Hepatocyte (in vitro differentiated cells): ENCODE measurements at regions not wholly inside any gene's neighbourhood (a gene's known extent, or its start where the extent isn't known, plus 50 kb on each side); places are given as distances from the start of the nearest gene placed in this dataset.
A peak's percentile ranks its signal among the peaks of the same experiment; 100 is the strongest.

Source experiments
- DNase-seq: peaks from one replicate; pipeline ENCODE4 v3.0.0-alpha.2; 2016; ENCODE audit warnings: low spot score
- H2AFZ ChIP-seq: fragments of 200-600 bp; sonication (generic); 2 replicates; pipeline ENCODE4 v1.6.0; 2016; ENCODE audit warnings: antibody characterized with exemption, mild to moderate bottlenecking
- H3K27ac ChIP-seq: fragments of 200-600 bp; sonication (generic); 2 replicates; pipeline ENCODE4 v1.5.1; 2016; ENCODE audit warnings: mild to moderate bottlenecking
- H3K27me3 ChIP-seq: fragments of 200-600 bp; sonication (generic); 2 replicates; pipeline ENCODE4 v1.6.1; 2016
- H3K36me3 ChIP-seq: fragments of 200-600 bp; sonication (generic); replicated peaks from 2 replicates; pipeline ENCODE4 v1.5.1; 2016; ENCODE audit warnings: low read depth; ENCODE audit not compliant: insufficient read depth
- H3K4me1 ChIP-seq: fragments of 200-600 bp; sonication (generic); 2 replicates; pipeline ENCODE4 v1.5.1; 2016; ENCODE audit warnings: mild to moderate bottlenecking, moderate library complexity; ENCODE audit not compliant: insufficient read depth
- H3K4me2 ChIP-seq: fragments of 200-600 bp; sonication (generic); 2 replicates; pipeline ENCODE4 v1.6.0; 2016
- H3K4me3 ChIP-seq: fragments of 200-600 bp; sonication (generic); 2 replicates; pipeline ENCODE4 v1.5.1; 2016; ENCODE audit warnings: mild to moderate bottlenecking
- H3K79me2 ChIP-seq: fragments of 200-600 bp; sonication (generic); 2 replicates; pipeline ENCODE4 v1.6.0; 2017; ENCODE audit warnings: mild to moderate bottlenecking
- H3K9me2 ChIP-seq: fragments of 200-600 bp; sonication (generic); replicated peaks from 2 replicates; pipeline ENCODE4 v1.6.0; 2017; ENCODE audit warnings: mild to moderate bottlenecking; ENCODE audit not compliant: insufficient read depth
- H3K9me3 ChIP-seq: fragments of 200-600 bp; sonication (generic); 2 replicates; pipeline ENCODE4 v1.5.1; 2016; ENCODE audit warnings: low read depth, mild to moderate bottlenecking
- H4K20me1 ChIP-seq: fragments of 200-600 bp; sonication (generic); 2 replicates; pipeline ENCODE4 v1.6.0; 2016; ENCODE audit warnings: mild to moderate bottlenecking; ENCODE audit not compliant: insufficient read depth, poor library complexity, severe bottlenecking
- CTCF ChIP-seq: fragments of 200-600 bp; sonication (generic); IDR thresholded peaks from 2 replicates; pipeline ENCODE4 v1.5.1; 2016; ENCODE audit warnings: antibody characterized with exemption, mild to moderate bottlenecking; ENCODE audit not compliant: poor library complexity
- EZH2 ChIP-seq: fragments of 200-600 bp; sonication (generic); IDR thresholded peaks from 2 replicates; pipeline ENCODE4 v1.6.1; 2016; ENCODE audit warnings: antibody characterized with exemption, mild to moderate bottlenecking, borderline replicate concordance
- EZH2phosphoT487 ChIP-seq: fragments of 200-600 bp; sonication (generic); IDR thresholded peaks from one replicate; pipeline ENCODE4 v1.6.1; 2018; ENCODE audit warnings: antibody characterized with exemption, mild to moderate bottlenecking, low read depth, moderate library complexity; ENCODE audit not compliant: unreplicated experiment, severe bottlenecking
- WGBS: methylation state at CpG from one replicate; pipeline ENCODE4 v1.1.6; 2016; ENCODE audit warnings: low lambda C conversion rate; ENCODE audit errors: missing lambda C conversion rate; 5-methylcytosine and 5-hydroxymethylcytosine counted together

GRCh38 chr12:58443981-58444371, 476.3 kb downstream of the LRIG3 start:
- TF ChIP-seq CTCF (no peak), EZH2phosphoT487 (no peak), EZH2 (no peak)
- H4K20me1 ChIP-seq = no peaks in the 10 kb centered on the region
- no peak overlapping the region for H2AFZ ChIP-seq
- H3K27ac ChIP-seq = peak overlapping the region; percentile 9
- no peaks in the 10 kb centered on the region for H3K9me2 ChIP-seq
- no peaks in the 10 kb centered on the region for H3K79me2 ChIP-seq
- peak; percentile 7 for DNase-seq
- no peaks in the 10 kb centered on the region for H3K9me3 ChIP-seq
- no peaks in the 10 kb centered on the region for H3K27me3 ChIP-seq
- H3K4me1 ChIP-seq = no peaks in the 10 kb centered on the region
- WGBS = 57% methylated on average over 8 of the region's 8 CpGs
- H3K4me2 ChIP-seq = no peak overlapping the region
- H3K4me3 ChIP-seq = no peak overlapping the region
- H3K36me3 ChIP-seq = no peaks in the 10 kb centered on the region

GRCh38 chr12:58450868-58451482, 469.3 kb downstream of the LRIG3 start:
- DNase-seq = no peak
- Histone ChIP-seq H3K36me3 (no peaks in the 10 kb centered on the region), H3K9me3 (no peaks in the 10 kb centered on the region), H3K4me2 (no peak overlapping the region), H3K79me2 (no peaks in the 10 kb centered on the region), H3K27ac (no peak overlapping the region), H3K4me3 (no peak overlapping the region), H3K4me1 (no peaks in the 10 kb centered on the region), H2AFZ (no peak overlapping the region), H4K20me1 (no peaks in the 10 kb centered on the region), H3K27me3 (no peaks in the 10 kb centered on the region), H3K9me2 (no peaks in the 10 kb centered on the region)
- WGBS = 66% methylated on average over 2 of the region's 2 CpGs
- TF ChIP-seq EZH2 = no peak
- no peak for TF ChIP-seq EZH2phosphoT487
- no peak for TF ChIP-seq CTCF

- H3K9me3 ChIP-seq = no peaks in the 10 kb centered on the region
- TF ChIP-seq EZH2 = no peak
- no peak overlapping the region for H2AFZ ChIP-seq
- H3K9me2 ChIP-seq = no peaks in the 10 kb centered on the region
- no peaks in the 10 kb centered on the region for H3K4me1 ChIP-seq
- 41% methylated on average over 2 of the region's 2 CpGs for WGBS
- H3K27ac ChIP-seq = no peak overlapping the region
- no peaks in the 10 kb centered on the region for H4K20me1 ChIP-seq
- no peak for DNase-seq
- H3K4me3 ChIP-seq = no peak overlapping the region
- H3K79me2 ChIP-seq = no peaks in the 10 kb centered on the region
- no peak overlapping the region for H3K4me2 ChIP-seq
- H3K36me3 ChIP-seq = no peaks in the 10 kb centered on the region
- no peaks in the 10 kb centered on the region for H3K27me3 ChIP-seq
These were observed 467.8 kb downstream of the LRIG3 start for GRCh38 chr12:58452546-58452945.

GRCh38 chr12:58453306-58453705, 467.0 kb downstream of the LRIG3 start:
- Histone ChIP-seq H3K4me1 (no peaks in the 10 kb centered on the region), H2AFZ (no peak overlapping the region), H4K20me1 (no peaks in the 10 kb centered on the region), H3K27me3 (no peaks in the 10 kb centered on the region), H3K4me3 (no peak overlapping the region), H3K4me2 (no peak overlapping the region), H3K9me3 (no peaks in the 10 kb centered on the region), H3K36me3 (no peaks in the 10 kb centered on the region), H3K27ac (no peak overlapping the region), H3K79me2 (no peaks in the 10 kb centered on the region), H3K9me2 (no peaks in the 10 kb centered on the region)
- TF ChIP-seq EZH2phosphoT487 = no peak
- no peak for TF ChIP-seq EZH2
- TF ChIP-seq CTCF = no peak
- 73% methylated on average over 3 of the region's 3 CpGs for WGBS
- no peak for DNase-seq
